HG03103 (cell line): ENCODE measurements at regions not wholly inside any gene's neighbourhood (a gene's known extent, or its start where the extent isn't known, plus 50 kb on each side); places are given as distances from the start of the nearest gene placed in this dataset.
A peak's percentile ranks its signal among the peaks of the same experiment; 100 is the strongest.
"Not testable (repeated sequence)": the region's sequence is repeated elsewhere in the genome, so short reads cannot be mapped to it uniquely, and the experiment has no call there.

Source experiments
- ATAC-seq: cut with Tn5 transposase; IDR thresholded peaks from one replicate; pipeline ENCODE4 v1.9.1; 2021; ENCODE audit warnings: low read depth; ENCODE audit not compliant: unreplicated experiment

- ATAC-seq: not testable (repeated sequence)
Measured at GRCh38 chr1:168461108-168461507, 82.7 kb downstream of the XCL2 start.

DNA sequence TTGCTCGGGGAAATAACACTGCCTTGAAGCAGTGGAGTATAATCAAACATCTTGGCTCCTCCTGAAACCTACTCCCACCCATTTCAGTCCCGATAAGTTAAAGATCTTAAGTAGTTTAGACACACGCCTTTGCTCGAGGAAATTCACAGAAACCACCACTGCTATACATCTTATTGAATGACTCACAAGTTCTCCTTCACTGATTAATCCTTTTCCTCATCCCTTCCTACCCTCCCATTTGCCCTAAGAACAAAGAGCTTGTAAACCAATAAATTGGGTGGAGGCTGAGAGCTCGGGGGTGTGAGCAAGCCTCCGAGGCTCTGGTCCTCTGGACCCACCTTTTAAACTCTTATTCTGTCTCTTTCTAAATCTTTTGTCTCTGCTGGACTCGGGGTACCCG is 86.5 kb downstream of the XCL2 start:
- not testable (repeated sequence) for ATAC-seq

- ATAC-seq: no peak
Measured at GRCh38 chr1:168455764-168456163, 88.0 kb downstream of the XCL2 start.

DNA sequence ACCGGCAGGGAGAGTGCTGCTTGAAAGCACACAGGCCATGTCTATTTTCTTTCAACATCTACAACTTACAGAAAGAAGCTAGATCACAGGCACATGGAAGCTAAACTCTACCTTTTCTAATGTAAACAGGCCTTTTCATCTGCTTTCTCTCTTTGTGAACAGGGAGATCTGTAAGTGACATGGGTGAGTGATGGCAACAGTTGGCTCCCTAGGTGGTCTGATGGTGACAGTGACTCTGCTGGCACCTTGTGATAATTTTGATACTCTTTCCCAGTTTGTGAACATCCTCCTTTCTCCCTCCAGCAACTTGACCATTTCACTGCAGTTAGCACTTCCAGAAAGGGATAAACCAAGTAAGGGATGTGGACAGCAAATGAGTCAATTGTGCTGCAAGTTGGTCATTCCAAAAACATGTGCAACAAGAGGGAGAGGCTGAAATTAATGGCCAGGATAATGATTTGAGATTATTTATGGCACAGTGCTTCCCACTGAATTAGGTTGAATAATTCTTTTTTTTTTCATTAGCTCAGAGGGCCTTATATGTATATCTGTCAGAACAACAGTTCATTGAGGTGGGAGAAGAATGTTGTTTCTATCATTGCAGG is 89.5 kb downstream of the XCL2 start:
- ATAC-seq: no peak

DNA sequence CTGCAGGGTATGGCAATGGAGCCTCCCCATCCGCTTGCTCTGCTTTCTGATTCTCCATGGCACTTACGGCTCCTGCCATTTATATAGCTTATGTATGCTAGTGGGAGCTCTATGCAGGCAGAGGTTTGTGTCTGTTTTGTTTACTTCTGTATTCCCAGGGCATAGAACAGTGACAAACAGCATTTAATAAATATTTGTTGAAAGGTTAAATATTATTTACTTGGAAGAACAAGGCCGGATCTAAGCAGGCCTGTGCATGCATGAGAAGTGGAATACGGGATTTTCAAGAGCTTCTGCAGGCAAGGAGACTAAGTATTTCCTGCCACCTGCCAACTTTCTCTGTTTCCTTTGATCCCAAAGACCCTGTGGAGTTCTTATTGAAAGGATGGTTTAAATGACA is 90.7 kb downstream of the XCL2 start:
- ATAC-seq: no peak

- ATAC-seq: no peak
Measured at GRCh38 chr1:168452329-168452728, 91.5 kb downstream of the XCL2 start.

DNA sequence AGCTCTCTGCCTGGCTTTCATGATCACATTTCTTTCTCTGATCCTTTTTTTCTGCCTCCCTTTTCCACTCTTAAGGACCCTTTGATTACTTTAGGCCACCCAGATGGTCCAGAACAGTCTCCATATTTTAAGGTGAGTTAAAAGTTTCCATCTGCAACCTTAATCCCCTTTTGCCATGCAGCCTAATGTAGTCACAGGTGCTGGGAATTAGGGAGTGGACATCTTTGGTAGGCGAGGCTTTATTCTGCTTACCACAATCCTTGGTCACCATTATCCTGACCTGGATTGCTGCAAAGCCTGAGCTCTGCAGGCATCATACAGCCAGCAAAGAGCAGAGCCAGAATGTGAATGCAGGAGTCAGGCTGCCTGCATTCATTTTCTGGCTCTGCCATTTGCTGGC is 95.9 kb downstream of the XCL2 start:
- no peak for ATAC-seq

- ATAC-seq: no peak
Measured at GRCh38 chr1:168446081-168446480, 97.7 kb downstream of the XCL2 start.

DNA sequence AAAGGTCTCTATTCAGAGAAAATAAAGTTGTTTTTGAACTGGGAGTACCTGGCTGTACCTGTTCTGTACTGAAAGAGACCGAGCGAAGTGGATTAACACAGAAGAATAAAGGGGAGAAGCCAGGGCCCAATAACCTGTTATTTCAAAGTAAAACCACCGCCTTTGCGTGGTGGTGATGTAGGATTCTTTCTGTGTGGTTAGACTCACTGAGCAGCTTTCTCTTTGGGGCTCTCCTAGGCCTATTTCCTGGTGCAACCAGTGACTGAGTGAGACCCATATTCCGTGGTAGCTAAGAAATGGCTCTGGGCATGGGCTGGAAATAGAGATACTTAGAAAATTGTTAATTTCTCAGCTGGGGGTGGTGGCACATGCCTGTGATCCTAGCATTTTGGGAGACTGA is 99.9 kb downstream of the XCL2 start:
- no peak for ATAC-seq

GRCh38 chr1:168443356-168443755 is 100.4 kb downstream of the XCL2 start:
- no peak for ATAC-seq

GRCh38 chr1:168442931-168443330 is 100.9 kb downstream of the XCL2 start:
- no peak for ATAC-seq

DNA sequence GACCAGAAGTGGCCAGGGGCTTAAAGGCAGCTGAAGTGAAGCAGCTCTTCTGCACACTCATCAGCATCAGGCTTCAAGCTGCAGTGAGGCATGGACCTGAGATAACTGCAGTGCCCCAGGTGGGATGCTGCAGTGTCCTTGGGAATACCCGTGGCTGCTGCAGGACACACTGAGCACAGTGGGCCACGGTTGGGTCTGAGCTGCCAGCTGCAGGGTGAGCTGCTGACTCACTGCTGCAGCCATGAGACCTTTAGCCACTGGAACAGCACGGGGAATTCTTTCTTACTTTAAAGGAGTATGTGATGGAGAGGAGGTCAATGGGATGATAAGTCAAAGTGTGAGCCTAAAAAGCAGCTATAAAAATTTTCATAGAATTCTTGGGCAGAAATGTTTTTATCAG is 102.1 kb downstream of the XCL2 start:
- no peak for ATAC-seq

DNA sequence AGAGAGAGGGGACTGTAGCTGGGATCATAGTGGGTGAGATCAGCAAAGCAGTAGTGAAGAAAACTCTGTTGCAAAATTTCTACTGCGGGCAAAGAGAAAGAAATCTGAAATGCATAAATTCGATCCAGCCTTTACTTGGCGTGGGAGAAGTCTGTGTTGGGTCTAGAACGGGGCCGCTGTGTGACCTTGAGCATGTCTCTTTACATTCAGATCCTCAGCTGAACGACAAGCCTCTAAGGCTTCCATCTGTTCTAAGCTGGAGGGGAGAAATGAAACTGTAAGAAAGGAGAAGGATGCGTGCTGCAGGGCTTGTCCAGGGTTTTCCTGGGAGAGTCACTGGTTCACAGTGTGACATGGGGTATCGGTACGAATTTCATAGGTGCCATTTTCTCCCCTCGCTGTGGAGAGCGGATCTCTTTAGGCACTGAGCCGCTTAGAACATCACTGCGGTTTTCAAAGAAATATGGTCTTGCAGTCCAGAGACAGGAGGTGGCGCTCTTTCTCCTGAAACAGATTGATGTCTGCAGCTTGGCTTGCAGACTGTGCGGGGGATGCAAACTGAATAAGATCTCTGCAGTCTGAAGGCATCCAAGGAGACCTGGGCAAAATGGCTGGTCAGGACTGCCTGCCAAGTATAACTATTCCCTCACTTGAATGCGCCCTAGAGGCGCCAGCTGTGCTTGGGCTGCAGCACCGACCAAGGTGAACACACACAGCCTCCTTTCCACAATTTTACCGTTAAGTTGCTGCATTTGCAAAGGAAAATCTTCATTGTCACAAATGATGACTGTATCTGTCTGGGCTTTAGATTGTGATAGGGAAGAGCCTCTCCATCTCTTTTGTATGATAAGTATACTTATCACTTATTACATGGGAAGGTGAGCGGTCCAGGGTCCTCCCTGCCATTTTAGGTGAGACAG is 104.1 kb downstream of the XCL2 start:
- peak; percentile 71 for ATAC-seq

GRCh38 chr1:168438626-168439025 is 105.2 kb downstream of the XCL2 start:
- no peak for ATAC-seq

DNA sequence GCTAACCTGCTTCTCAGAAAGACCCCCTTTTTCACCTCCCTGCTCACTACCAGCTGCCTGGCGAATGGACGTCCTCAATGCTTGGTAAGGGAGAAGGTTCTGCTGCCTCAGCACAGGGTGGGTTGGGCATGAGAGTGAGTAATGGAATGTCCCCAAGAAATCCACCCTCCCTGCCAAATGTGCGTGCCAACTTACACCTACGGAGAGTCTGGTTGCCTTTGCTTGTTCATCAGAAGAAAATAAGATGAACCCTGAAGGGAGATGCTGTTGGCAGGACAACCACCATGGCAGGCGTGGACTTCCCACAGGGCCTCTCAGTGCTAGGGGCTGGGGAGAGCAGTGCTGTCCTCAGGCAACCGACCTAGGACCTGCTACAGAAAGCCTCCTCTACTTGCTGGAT is 106.0 kb downstream of the XCL2 start:
- ATAC-seq: no peak

DNA sequence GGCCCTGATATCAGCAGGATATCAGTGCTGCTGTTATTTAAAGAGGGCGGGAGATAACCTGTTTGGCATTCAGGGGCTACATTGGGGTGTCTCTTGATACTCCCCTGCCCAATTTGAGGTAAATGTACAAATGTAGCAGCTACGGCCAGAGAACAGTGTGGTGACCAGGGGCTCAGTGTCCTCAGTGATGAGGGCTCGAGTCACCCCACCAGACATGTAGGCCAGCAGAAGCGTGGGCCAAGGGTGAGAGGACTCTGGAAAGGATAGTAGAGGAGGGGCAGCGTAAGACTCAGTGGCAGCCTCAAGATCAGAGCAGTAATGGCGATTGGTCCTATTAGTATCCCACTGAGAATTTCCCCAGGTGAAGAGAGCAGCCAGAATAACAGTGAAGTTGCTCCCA is 108.4 kb downstream of the XCL2 start:
- no peak for ATAC-seq

DNA sequence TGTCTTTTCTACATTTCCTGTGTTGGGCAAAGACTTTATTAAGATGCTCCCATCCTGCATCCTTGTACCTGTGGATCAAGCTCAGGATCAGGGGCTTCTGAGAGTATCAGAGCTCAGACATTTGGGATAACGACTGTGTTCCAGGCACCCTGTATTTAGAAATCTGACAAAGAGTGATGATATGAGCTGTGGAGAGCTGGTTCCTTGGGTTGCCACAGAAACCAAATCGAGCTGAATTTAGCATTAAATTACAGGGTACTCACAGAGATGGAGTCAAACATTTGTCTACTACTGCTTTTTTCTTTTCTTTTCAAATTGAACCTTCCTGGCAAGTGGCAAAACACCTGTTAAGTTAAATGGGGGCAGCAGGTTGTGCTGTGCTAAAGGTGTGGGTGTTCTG is 110.6 kb downstream of the XCL2 start:
- ATAC-seq: no peak

DNA sequence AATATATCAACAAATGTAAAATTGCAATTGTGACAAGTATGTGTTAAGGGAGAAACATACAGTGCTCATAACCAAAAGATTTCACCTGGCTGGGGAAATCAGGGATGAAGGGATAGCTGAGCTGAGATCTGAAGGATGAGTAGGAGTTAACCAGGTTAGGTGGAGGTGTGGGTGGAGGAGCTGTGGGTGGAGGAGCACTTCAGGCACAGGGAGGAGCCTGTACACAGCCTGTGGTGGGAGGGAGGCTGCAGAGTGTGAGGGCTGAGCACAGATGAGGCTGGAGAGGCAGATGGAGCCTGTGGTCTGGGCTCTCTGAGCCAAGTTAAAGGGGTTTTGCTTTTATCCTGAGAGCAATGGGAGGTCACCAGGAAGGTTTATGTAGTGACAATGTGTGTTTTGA is 111.9 kb downstream of the XCL2 start:
- ATAC-seq: no peak

- ATAC-seq: no peak
Measured at GRCh38 chr1:168430321-168430720, 113.5 kb downstream of the XCL2 start.

DNA sequence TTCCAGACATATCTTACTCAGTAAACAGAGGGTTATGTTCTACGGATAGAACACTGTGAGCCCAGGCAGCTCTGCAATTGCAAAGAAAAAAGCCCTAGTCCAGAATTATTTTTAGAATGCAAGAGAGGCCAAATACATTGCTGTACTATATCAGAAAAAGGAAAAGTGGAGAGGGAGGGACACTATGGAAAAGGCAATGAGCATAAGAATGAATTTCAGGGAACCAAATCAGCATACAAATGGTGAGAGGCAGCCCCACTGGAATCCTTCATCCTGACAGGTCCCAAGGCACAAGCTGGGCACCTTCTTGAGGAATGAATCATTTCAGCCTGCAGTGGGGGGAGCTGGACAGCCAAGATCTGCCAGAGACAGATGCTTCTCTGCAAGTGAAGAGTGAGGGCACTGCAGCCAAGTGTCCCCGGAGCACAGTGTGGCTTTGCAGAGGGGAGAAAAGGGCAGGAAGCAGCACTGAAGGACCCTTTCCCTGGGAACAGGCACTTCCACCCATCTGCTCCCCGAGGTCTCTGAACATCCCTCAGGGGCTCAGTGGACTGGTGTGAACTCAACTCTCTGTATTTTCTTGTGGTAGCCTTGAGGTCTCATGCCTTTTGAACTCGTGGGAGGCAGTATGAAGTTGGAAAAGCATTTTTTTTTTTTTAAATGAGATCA is 115.6 kb downstream of the XCL2 start:
- no peak for ATAC-seq

- ATAC-seq: no peak
Measured at GRCh38 chr1:168427051-168427450, 116.7 kb downstream of the XCL2 start.

GRCh38 chr1:168424281-168424680 is 119.5 kb downstream of the XCL2 start:
- no peak for ATAC-seq
